ENCODE measurements at regions not wholly inside any gene's neighbourhood (a gene's known extent, or its start where the extent isn't known, plus 50 kb on each side); places are given as distances from the start of the nearest gene placed in this dataset.

GRCh38 chr1:101618900-101619299 is 377.8 kb downstream of the OLFM3 start:
- H3K4me3 ChIP-seq, result no peak overlapping the region
- H3K27ac ChIP-seq, result no peak overlapping the region
- DNase-seq (ENCODE audit: low spot score), result no peak
- TF ChIP-seq CTCF (IDR thresholded peaks at IDR 0.05), result no peak

GRCh38 chr1:101632548-101633272 is 364.0 kb downstream of the OLFM3 start:
- TF ChIP-seq CTCF (IDR thresholded peaks at IDR 0.05), result no peak
- Histone ChIP-seq H3K4me3 (no peak overlapping the region), H3K27ac (no peak overlapping the region)
- DNase-seq (ENCODE audit: low spot score), result no peak

GRCh38 chr1:101645810-101646209 is 350.9 kb downstream of the OLFM3 start:
- no peak for TF ChIP-seq CTCF (IDR thresholded peaks at IDR 0.05)
- no peak for DNase-seq (ENCODE audit: low spot score)
- H3K27ac ChIP-seq, result no peak overlapping the region
- H3K4me3 ChIP-seq, result no peak overlapping the region

GRCh38 chr1:101652484-101652883 is 344.2 kb downstream of the OLFM3 start:
- no peak overlapping the region for H3K4me3 ChIP-seq
- H3K27ac ChIP-seq, result no peak overlapping the region
- DNase-seq (ENCODE audit: low spot score), result no peak
- no peak for TF ChIP-seq CTCF (IDR thresholded peaks at IDR 0.05)

GRCh38 chr1:101653482-101653946 is 343.2 kb downstream of the OLFM3 start:
- TF ChIP-seq CTCF (IDR thresholded peaks at IDR 0.05), result no peak

GRCh38 chr1:101664726-101665125 is 332.0 kb downstream of the OLFM3 start:
- no peak overlapping the region for H3K27ac ChIP-seq
- no peak overlapping the region for H3K4me3 ChIP-seq
- no peak for DNase-seq (ENCODE audit: low spot score)
- TF ChIP-seq CTCF (IDR thresholded peaks at IDR 0.05), result no peak

More at GRCh38 chr1:101653482-101653946, 343.2 kb downstream of the OLFM3 start:
- no peak for DNase-seq (ENCODE audit: low spot score)
- no peak overlapping the region for H3K27ac ChIP-seq
- no peak overlapping the region for H3K4me3 ChIP-seq

- Histone ChIP-seq H3K27ac (no peak overlapping the region), H3K4me3 (no peak overlapping the region)
- TF ChIP-seq CTCF (IDR thresholded peaks at IDR 0.05), result no peak
- DNase-seq (ENCODE audit: low spot score), result no peak
Observed at GRCh38 chr1:101667761-101668160, 329.0 kb downstream of the OLFM3 start.
